GM19043 (cell line): ENCODE measurements at regions not wholly inside any gene's neighbourhood (a gene's known extent, or its start where the extent isn't known, plus 50 kb on each side); places are given as distances from the start of the nearest gene placed in this dataset.

Experiments used
- ATAC-seq: cut with Tn5 transposase; IDR thresholded peaks from one replicate; pipeline ENCODE4 v1.9.1; 2021; ENCODE audit warnings: low read depth; ENCODE audit not compliant: unreplicated experiment

GRCh38 chr5:124692950-124693349 lies 53.5 kb downstream of the ZNF608 start:
- ATAC-seq, result no peak

DNA sequence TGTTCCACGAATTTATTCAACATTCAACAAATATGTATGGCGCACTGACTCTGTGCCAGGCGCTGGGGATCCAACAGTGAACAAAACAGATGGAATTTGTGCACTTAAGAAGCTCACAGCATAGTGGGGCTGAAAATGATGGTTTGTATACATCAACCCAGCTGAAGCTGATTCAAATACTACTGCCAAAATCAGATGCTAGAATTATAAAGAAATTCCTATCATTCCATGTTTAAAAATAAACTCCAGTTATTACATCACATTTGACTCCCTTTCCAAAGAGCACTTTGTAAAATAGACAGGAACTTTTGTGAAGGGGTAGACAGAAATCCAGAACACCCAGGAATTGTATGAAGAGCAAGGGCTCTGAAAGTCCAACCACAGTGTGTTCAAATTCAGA lies 54.1 kb downstream of the ZNF608 start:
- no peak for ATAC-seq

DNA sequence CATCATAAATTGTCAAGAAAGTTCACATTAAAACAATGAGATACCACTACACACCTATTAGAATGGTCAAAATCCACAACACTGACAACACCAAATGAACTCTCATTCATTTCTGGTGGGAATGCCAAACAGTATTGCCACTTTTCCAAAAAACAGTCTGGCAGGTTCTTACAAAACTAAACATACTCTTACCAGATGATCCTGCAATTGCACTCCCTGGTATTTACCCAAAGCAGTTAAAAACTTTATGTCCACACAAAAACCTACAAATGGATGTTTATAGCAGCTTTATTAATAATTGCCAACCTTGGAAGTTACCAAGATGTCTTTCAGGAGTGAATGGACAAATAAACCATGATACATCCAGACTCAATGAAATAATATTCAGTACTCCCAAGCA lies 56.8 kb downstream of the ZNF608 start:
- no peak for ATAC-seq

- ATAC-seq, result no peak
Measured at GRCh38 chr5:124686239-124687004, 60.0 kb downstream of the ZNF608 start.

DNA sequence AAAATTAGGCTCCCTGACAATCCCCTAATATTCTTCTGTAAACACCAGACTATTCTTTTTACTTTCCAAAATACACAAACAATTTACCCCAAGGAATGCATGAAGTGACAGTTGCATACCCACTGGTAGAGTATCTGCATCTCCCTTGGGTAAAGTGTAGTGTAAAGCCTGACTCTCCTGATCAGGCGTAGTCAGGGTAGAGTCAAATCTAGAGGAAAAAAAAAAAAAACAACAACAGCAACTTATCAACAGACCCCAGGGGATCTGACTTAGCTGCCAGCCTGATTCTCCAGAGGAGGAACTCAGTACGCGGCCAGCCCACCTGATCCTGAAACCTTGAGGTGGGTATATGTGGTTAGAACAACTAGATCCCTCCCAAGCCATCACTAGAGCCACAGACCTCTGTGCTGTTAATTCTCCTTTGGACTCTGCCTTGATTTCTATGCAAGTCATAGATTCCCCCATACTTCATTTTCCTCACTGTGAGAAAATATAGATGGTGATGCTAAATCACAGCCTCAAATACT lies 61.0 kb downstream of the ZNF608 start:
- ATAC-seq, result no peak

- no peak for ATAC-seq
Measured at GRCh38 chr5:124683917-124684555, 62.4 kb downstream of the ZNF608 start.

DNA sequence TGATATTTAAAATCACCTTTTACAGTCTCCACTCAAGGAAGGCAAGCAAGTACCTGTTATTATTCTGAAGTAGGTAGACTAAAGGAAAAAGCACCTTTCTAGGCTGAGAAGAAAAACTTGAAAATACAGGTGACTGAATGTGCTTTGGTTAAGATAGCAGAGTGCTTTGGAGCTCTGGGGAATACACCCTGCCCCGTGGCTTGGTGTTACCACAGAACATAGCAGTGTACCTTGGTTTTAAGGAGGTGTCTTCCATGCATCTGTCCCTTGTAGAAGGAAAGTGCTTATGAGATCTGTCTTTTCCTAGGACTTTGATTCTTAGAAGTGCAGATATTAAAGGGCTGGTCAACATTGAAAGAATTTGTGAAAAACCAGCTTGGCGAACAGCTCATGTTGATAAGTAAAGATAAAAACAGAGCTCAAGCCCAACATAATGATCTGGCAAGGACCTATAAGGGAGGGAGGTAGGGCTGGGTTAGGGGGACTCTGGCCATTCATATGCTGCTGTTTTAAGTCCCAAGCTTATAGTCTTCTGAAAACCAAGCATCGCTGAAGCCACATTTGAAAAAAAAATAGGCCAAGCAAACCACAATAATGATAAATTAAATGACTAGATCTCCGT lies 66.8 kb downstream of the ZNF608 start:
- ATAC-seq, result no peak

DNA sequence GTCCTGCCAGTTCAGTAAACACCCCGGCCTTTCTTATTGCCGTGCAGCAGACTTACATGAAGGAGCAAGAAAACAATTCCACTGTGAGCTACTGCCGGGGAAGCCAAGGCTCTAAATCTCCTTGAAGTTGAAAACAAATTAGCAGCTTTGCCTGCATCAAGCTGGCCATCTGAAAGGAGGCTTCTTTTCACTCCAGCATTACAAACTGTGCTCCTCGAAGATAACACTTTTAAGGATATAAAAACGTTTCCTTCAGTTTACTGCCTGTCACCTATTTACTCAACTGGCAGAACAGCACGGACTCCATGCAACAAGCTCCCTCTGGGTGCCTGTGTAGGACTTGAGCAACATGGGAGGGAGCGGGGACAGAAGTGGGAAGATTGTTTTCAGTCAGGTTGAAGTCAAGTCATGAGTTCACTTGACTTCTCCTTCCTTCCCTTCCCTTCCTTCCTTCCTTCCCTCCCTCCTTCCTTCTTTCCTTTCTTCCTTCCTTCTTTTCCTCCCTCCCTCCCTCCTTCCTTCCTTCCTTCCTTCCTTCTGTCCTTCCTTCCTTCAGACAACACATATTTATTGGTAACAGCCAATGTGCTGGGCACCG lies 67.4 kb downstream of the ZNF608 start:
- ATAC-seq, result no peak

- ATAC-seq, result no peak
Measured at GRCh38 chr5:124678468-124678867, 68.0 kb downstream of the ZNF608 start.

DNA sequence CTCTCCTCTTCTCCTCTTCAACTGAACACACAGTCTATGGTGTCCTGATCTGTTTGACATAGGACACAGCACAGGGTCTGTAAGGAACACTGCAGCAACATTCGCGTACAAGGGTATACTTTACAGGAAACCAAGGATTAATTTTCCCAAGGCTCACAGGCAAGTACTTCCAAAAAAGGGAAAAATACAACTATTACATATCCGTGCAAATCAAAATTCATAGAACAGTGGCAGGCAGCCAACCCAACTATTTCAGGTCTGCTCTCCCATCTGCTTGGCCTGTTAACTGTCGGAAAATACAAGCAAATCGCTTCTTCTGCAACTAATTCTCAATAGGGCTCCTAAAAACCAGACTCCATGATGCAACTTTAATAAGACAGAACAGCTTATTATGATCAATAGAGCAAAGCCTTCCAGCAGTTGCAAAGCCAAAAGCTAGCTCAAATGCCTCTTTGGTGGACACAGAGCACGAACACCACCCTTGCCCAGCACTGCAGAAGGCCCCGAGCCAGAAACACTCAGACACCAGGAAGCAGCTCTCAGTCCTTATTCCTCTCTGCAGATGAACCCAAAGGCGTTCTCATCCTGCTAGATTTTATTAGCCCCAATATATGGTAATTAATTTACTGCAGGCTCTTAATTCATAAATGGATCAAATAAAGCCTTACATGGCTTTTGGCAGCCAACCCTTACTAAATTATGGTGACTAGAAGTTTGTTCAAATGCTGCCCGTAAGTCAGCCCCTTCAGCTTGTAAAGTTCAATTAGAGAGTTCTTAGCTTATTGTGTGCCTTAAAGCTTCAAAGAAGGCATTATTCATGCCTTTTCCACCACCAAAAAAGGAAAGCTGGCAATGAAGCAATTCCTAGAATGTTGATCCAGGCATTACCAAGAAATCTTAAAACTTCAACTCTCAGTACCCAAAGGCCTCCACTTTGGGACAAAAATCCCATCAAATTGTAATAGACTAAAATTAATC lies 68.8 kb downstream of the ZNF608 start:
- no peak for ATAC-seq

GRCh38 chr5:124675931-124676846 lies 70.2 kb downstream of the ZNF608 start:
- ATAC-seq, result no peak

DNA sequence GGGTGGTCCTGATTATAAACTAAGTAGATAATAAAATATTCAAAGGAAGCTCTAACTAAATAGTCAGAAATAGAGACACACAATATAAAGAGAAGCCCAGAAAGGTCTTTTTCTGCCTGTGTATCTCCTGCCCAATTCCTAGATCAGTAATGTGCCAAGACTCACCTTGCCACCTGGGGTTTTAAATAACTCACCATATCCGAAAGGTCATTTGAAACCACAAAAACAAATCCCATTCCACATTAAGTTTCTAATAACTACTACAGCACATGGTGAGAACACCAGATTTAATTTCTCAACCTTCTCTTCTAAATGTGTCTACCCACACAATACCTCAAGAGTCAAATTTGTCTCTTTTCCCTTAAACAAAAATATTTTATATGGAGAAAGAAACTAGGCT lies 75.2 kb downstream of the ZNF608 start:
- no peak for ATAC-seq

GRCh38 chr5:124670722-124671184 lies 75.7 kb downstream of the ZNF608 start:
- no peak for ATAC-seq

DNA sequence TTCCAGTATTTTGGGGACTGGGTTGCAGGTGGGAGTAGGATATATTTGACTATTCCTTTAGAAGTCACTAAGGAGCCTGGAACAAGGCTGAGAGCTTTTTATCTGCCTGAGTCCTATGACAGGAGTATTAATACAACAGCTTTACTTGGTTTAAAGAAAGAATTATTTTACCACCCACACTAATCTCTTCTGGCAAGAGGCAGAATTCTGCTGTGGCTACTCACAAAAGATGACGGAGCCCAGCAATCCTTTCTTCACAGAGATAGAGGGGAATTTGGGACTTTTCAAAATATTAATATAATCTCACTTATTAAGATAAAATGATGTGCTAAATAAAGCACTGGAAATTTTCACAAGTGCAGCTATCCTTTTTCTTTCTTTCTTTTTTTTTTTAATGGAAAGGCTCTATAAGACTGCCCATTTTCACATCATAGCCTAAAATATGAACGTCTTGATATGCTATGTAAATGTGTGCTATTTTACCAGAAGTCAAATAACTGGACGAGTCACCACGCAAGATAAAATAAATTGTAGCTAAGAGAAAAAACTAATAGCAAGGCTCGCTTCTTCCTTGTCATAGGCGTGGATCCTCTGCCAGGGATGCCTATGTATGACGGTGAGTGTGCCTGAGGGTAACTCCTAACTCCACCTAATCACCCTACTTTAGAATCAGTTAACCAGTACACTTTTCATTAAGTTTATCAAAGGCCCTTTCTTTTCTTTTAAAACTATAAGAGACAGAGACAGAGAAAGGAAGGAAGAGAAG lies 76.3 kb downstream of the ZNF608 start:
- ATAC-seq, result no peak

DNA sequence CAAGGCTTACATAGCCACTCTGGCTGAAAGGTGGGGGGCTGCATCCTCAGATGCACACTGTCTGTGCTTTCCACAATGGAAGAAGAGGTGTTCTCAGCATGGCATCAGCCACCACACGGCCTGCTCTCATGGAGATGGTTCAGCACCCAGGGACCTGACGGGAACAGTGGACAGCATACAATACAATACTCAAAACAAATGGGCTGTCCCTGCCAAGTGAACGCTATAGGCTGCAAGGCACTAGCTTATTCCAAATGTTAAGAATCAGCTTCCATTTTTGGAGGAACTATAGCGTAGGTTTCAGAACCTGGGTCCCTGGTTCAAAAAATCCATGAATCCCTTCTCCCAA lies 77.2 kb downstream of the ZNF608 start:
- no peak for ATAC-seq

DNA sequence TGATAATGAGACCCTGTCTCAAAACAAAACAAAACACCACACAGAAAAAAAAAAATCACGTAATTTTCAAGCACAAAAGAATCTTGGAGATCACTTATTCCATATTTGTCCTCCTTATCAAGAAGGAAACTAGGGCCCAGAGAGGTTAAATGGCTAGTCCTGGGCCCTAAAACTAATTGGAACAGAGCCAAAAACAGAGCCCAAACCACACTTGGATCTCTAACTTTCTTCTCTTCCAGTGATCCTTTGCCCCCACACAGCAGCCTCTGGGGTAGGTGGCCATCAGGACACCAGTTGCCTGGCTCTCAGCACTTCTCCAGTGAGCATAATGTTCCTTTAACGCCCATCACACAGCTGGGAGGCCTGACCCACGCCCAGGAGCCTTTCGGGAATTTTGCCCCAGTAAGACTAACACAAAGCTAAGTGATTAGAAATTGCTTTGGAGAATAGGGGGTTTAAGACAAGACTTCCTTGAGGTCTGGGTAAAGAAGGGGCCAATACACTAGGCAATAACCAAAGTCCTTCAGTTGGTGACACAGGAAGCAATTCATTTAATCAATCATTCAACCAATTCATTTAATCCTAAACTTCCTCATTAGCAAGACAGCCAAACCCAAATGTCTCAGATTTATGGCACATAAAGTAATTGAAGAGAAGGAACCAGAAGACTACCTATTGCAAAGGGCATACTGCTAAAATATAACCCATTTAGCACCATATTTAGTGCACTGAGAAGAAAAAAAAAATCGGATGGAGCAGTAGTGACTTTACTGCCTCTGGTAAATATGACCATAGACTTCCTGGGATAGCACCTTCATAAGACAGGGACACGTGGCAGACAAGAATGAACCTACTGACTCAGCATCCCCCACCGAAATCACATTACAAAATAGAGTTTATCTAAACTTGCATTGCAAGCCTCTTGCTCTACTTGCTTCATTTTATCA lies 77.8 kb downstream of the ZNF608 start:
- ATAC-seq, result no peak

- no peak for ATAC-seq
Measured at GRCh38 chr5:124665625-124666024, 80.8 kb downstream of the ZNF608 start.
